Activated CD8-positive, alpha-beta T cell treated with anti-CD3 and anti-CD28 coated beads for 36 hours (primary cell): ENCODE measurements at regions not wholly inside any gene's neighbourhood (a gene's known extent, or its start where the extent isn't known, plus 50 kb on each side); places are given as distances from the start of the nearest gene placed in this dataset.
"Not testable (repeated sequence)": the region's sequence is repeated elsewhere in the genome, so short reads cannot be mapped to it uniquely, and the experiment has no call there.

Experiments
- ATAC-seq: fragments of 200-7000 bp; cut with Tn5 transposase; one replicate; pipeline ENCODE4 v1.10.0; 2021; ENCODE audit warnings: mild to moderate bottlenecking, moderate library complexity
- CTCF ChIA-PET: fragments of 350-600 bp; sonication (Branson Sonifier 250); formaldehyde crosslinking; loops from one replicate; lab custom pipeline; 2021; ENCODE audit warnings: antibody characterized with exemption; lab: Charles Lee
- POLR2A ChIA-PET: fragments of 350-600 bp; sonication (Branson Sonifier 250); formaldehyde crosslinking; loops from one replicate; lab custom pipeline; 2021; ENCODE audit warnings: antibody characterized with exemption; lab: Charles Lee
- DNase-seq: peaks from one replicate; pipeline ENCODE4 v3.0.0-alpha.2; 2020
- H3K27ac Mint-ChIP-seq: one replicate; pipeline ENCODE4 v1.8.0; 2021; ENCODE audit warnings: mild to moderate bottlenecking, mixed read lengths
- H3K27me3 Mint-ChIP-seq: one replicate; pipeline ENCODE4 v1.8.0; 2021; ENCODE audit warnings: mixed read lengths
- H3K36me3 Mint-ChIP-seq: one replicate; pipeline ENCODE4 v1.8.0; 2021; ENCODE audit warnings: low read depth, mixed read lengths
- H3K4me1 Mint-ChIP-seq: one replicate; pipeline ENCODE4 v1.8.0; 2021; ENCODE audit warnings: low read depth, mixed read lengths
- H3K4me3 Mint-ChIP-seq: one replicate; pipeline ENCODE4 v1.8.0; 2021; ENCODE audit warnings: mild to moderate bottlenecking, moderate library complexity, mixed read lengths
- H3K9me3 Mint-ChIP-seq: one replicate; pipeline ENCODE4 v1.8.0; 2021; ENCODE audit warnings: mixed read lengths
- intact Hi-C: fragments of 100-400 bp; cut with micrococcal nuclease; formaldehyde crosslinking; loops from one replicate; pipeline ENCODE4 v1.10.0; 2022
- TF ChIP-seq, protein P1 (sequence below): fragments of 200-600 bp; IDR thresholded peaks from one replicate; pipeline ENCODE4 v1.8.0; 2022; ENCODE audit warnings: antibody characterized with exemption, mild to moderate bottlenecking

DNA sequence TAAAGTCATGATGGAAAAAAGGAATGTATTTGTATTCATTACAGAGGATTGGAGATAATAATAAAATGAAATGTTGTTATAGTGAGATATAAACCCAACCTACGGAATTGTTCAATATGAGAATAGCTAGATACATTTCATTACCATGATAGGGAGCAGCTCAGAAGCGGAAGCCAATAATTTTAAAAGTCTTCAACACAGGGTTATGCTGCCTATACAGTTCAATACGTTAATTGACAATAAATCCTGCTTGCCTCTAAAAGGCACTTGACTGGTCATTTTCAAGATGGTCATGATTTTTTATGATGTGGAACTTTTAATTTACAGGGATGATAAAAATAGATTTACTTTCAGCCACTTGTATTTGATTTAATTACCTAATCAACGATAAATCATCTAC lies 506.8 kb downstream of the TMEM114 start:
- intact Hi-C loops, result no loop called here
- H3K27ac Mint-ChIP-seq, result no peak overlapping the region
- H3K4me3 Mint-ChIP-seq, result no peak overlapping the region
- TF ChIP-seq, protein P1, sequence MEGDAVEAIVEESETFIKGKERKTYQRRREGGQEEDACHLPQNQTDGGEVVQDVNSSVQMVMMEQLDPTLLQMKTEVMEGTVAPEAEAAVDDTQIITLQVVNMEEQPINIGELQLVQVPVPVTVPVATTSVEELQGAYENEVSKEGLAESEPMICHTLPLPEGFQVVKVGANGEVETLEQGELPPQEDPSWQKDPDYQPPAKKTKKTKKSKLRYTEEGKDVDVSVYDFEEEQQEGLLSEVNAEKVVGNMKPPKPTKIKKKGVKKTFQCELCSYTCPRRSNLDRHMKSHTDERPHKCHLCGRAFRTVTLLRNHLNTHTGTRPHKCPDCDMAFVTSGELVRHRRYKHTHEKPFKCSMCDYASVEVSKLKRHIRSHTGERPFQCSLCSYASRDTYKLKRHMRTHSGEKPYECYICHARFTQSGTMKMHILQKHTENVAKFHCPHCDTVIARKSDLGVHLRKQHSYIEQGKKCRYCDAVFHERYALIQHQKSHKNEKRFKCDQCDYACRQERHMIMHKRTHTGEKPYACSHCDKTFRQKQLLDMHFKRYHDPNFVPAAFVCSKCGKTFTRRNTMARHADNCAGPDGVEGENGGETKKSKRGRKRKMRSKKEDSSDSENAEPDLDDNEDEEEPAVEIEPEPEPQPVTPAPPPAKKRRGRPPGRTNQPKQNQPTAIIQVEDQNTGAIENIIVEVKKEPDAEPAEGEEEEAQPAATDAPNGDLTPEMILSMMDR, result no peak
- no peaks in the 10 kb centered on the region for H3K36me3 Mint-ChIP-seq
- H3K27me3 Mint-ChIP-seq, result no peaks in the 10 kb centered on the region
- DNase-seq (no peak), ATAC-seq (no peak)
- POLR2A ChIA-PET, result no interaction called here
- H3K4me1 Mint-ChIP-seq, result no peaks in the 10 kb centered on the region
- H3K9me3 Mint-ChIP-seq, result peaks cover 3% of the 10 kb centered on the region
- CTCF ChIA-PET, result no interaction called here

DNA sequence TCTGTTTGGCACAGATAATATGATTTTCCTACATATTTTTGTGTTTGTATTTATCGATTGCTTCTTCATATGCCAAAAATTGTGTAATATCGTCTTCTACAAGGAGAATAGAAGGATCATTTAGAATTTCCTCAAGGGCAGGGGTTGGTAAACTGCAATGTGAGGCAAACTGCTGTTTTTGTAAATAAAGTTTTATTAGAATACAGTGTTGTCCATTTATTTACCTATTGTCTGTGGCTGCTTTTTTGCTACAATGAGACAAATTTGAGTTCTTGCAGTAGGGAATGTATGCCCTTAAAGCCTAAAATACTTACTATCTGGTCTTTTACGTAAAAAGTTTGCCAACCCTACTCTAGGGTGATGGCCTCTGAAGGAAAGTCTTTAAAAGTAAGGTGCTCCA lies 509.5 kb downstream of the TMEM114 start:
- CTCF ChIA-PET, result no interaction called here
- TF ChIP-seq, protein P1, result no peak
- no peak for DNase-seq
- Mint-ChIP-seq H3K9me3 (peaks cover 3% of the 10 kb centered on the region), H3K36me3 (no peaks in the 10 kb centered on the region), H3K4me1 (no peaks in the 10 kb centered on the region), H3K27ac (no peak overlapping the region), H3K4me3 (no peak overlapping the region), H3K27me3 (no peaks in the 10 kb centered on the region)
- POLR2A ChIA-PET, result no interaction called here
- ATAC-seq, result no peak
- intact Hi-C loops, result no loop called here

DNA sequence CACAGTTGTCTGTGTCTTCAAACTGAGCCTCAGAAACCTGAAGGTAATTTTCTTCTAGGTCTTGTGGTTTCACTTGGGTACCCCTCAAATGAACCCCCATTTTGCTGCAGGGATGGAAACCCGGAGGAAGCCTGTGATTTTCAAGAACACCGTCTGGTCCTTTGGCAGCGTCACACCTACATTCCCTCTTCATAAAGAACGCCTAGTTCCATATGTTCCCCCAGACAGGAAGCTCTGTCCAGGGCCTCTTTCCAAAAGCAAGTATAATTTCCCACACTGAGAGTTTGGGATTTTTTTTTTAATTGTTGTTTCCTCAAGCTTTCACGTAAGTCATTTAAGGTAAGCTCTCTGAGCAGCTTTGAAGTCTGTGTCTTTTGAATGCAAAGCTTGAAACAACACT lies 515.0 kb downstream of the TMEM114 start:
- ChIA-PET POLR2A (no interaction called here), CTCF (no interaction called here)
- TF ChIP-seq, protein P1, result no peak
- Mint-ChIP-seq H3K4me1 (no peaks in the 10 kb centered on the region), H3K27ac (no peak overlapping the region), H3K4me3 (no peak overlapping the region), H3K27me3 (no peaks in the 10 kb centered on the region), H3K36me3 (no peaks in the 10 kb centered on the region), H3K9me3 (peaks cover 3% of the 10 kb centered on the region)
- intact Hi-C loops, result no loop called here
- ATAC-seq, result no peak
- no peak for DNase-seq

DNA sequence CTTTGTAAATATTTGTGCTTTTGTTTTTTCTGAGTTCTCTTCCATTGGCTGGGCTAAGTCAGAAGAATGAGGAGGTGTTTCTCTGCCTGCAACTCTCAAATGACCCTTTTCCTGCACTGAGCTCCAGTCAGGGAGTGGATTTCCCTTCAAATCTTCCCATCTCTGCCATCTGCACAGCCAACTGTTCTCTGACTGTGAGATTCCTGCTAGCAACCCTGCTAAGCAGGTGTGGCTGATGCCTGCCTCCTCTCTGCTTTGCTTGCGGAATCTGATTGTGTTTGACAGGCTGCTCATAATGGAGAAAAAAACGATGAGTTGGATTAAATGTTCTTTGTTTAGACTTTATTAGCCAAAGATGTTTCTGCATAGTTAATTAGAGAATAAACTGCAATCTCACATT lies 519.8 kb downstream of the TMEM114 start:
- Mint-ChIP-seq H3K4me1 (no peaks in the 10 kb centered on the region), H3K36me3 (no peaks in the 10 kb centered on the region), H3K4me3 (no peak overlapping the region), H3K27me3 (no peaks in the 10 kb centered on the region), H3K9me3 (peaks cover 14% of the 10 kb centered on the region), H3K27ac (no peak overlapping the region)
- no peak for DNase-seq
- TF ChIP-seq, protein P1, result no peak
- POLR2A ChIA-PET, result no interaction called here
- no peak for ATAC-seq
- intact Hi-C loops, result no loop called here
- CTCF ChIA-PET, result no interaction called here

DNA sequence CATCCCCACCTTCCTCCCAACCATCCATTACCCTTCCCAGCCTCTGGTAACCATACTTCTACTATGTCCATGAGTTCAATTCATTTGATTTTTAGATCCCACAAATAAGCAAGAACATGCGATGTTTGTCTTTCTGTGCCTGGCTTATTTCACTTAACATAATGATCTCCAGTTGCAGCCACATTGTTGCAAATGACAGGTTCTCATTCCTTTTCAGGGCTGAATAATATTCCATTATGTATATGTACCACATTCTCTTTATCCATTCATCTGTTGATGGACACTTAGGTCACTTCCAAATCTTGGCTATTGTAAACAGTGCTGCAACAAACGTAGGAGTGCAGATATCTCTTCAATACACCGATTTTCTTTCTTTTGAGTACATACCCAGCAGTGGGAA lies 522.1 kb downstream of the TMEM114 start:
- H3K27me3 Mint-ChIP-seq, ATAC-seq, CTCF ChIA-PET, H3K4me3 Mint-ChIP-seq, H3K4me1 Mint-ChIP-seq, H3K36me3 Mint-ChIP-seq, DNase-seq, intact Hi-C loops, H3K27ac Mint-ChIP-seq: not testable (repeated sequence)
- H3K9me3 Mint-ChIP-seq, result peaks cover 25% of the 10 kb centered on the region
- POLR2A ChIA-PET, result interaction anchor here (0.6 kb wide), 1 partner anchor 595 kb away, joined by 3 read pairs; no protein-coding TSS in a partner anchor

DNA sequence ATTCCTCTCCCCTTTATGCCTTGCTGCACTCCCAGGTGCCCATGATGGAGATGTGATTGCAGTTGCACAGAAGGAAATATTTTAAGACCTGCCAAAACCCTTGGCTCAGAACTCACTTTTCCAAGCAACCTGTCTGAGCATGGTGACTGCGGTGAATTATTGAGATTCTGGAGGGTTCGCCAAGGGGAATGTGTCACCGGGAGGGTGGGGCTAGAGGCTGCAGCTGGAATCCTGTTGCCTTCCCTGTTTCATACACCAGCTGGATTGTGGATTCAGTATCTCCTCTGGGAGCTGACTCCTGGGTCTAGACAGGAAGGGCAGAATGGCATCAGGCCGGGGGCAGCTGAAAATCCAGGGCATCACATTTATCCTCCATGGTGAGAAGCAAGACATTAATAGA lies 527.2 kb downstream of the TMEM114 start:
- H3K9me3 Mint-ChIP-seq, result peaks cover 23% of the 10 kb centered on the region
- no peak overlapping the region for H3K27ac Mint-ChIP-seq
- ChIA-PET POLR2A (no interaction called here), CTCF (no interaction called here)
- no peaks in the 10 kb centered on the region for H3K4me1 Mint-ChIP-seq
- intact Hi-C loops, result no loop called here
- no peak for DNase-seq
- H3K4me3 Mint-ChIP-seq, result no peak overlapping the region
- TF ChIP-seq, protein P1, result no peak
- H3K27me3 Mint-ChIP-seq, result no peaks in the 10 kb centered on the region
- H3K36me3 Mint-ChIP-seq, result no peaks in the 10 kb centered on the region
- ATAC-seq, result no peak
